ENCODE measurements at regions not wholly inside any gene's neighbourhood (a gene's known extent, or its start where the extent isn't known, plus 50 kb on each side); places are given as distances from the start of the nearest gene placed in this dataset.

- H3K4ac ChIP-seq (replicated peaks; ENCODE audit: insufficient read length, low read depth, low read length), result no peak overlapping the region
- TF ChIP-seq TAF1 (IDR thresholded peaks at IDR 0.05; ENCODE audit: low read depth, low read length), result no peak
- no peak for TF ChIP-seq CTCF (IDR thresholded peaks at IDR 0.05; ENCODE audit: control extremely low read depth in 1 of 3, insufficient read depth in 1 of 3, low read depth in 1 of 3, low read length in 3 of 3)
- no peak for TF ChIP-seq SIN3A (conservative IDR thresholded peaks at IDR 0.05 in 1 of 2, IDR thresholded peaks at IDR 0.05 in 1 of 2; ENCODE audit: low read depth in 1 of 2, low read length in 2 of 2)
- no peak for TF ChIP-seq FOSL1 (IDR thresholded peaks at IDR 0.05; ENCODE audit: insufficient read depth, low read depth, low read length)
- TF ChIP-seq POLR2AphosphoS5 (IDR thresholded peaks at IDR 0.05; ENCODE audit: low read depth, low read length), result no peak
- TF ChIP-seq NANOG (IDR thresholded peaks at IDR 0.05; ENCODE audit: insufficient read depth, low read depth, low read length, poor library complexity, severe bottlenecking), result no peak
- TF ChIP-seq POLR2A (IDR thresholded peaks at IDR 0.05; ENCODE audit: control extremely low read depth in 1 of 2, low read depth in 2 of 2, low read length in 2 of 2), result no peak
- no peak for TF ChIP-seq EZH2 (IDR thresholded peaks at IDR 0.05; ENCODE audit: low read depth, low read length, severe bottlenecking)
- TF ChIP-seq SRF (IDR thresholded peaks at IDR 0.05; ENCODE audit: low read depth, low read length), result no peak
- no peak for TF ChIP-seq RNF2 (IDR thresholded peaks at IDR 0.05; ENCODE audit: borderline replicate concordance, low read depth, low read length, missing control alignments, poor library complexity, severe bottlenecking)
- TF ChIP-seq SIX5 (IDR thresholded peaks at IDR 0.05; ENCODE audit: low read depth, low read length), result no peak
- no peak for TF ChIP-seq SP4 (IDR thresholded peaks at IDR 0.05; ENCODE audit: low read length)
- TF ChIP-seq EGR1 (IDR thresholded peaks at IDR 0.05; ENCODE audit: borderline replicate concordance, low read depth, low read length), result no peak
These were observed 240.5 kb upstream of the TUSC1 start for GRCh38 chr9:25918761-25919160.

More at GRCh38 chr9:25918761-25919160, 240.5 kb upstream of the TUSC1 start:
- H4K20me1 ChIP-seq (replicated peaks in 1 of 2; ENCODE audit: control insufficient read depth in 1 of 2, insufficient read depth in 2 of 2, low read length in 2 of 2), result no peaks in the 10 kb centered on the region
- H3K79me1 ChIP-seq (ENCODE audit: low read depth, low read length), result no peaks in the 10 kb centered on the region
- ChIA-PET CTCF (ENCODE audit: partially characterized antibody) (no interaction called here), POLR2A (ENCODE audit: partially characterized antibody) (no interaction called here)
- FAIRE-seq (no peak), DNase-seq (ENCODE audit: low read depth in 1 of 2, low spot score in 2 of 2) (no peak)
- no peak overlapping the region for H2BK15ac ChIP-seq (ENCODE audit: low read length)
- H3K18ac ChIP-seq (ENCODE audit: extremely low read depth, low read length), result no peak overlapping the region
- no peak overlapping the region for H4K5ac ChIP-seq (ENCODE audit: insufficient read length, low read depth, low read length)
- H3K9me3 ChIP-seq (ENCODE audit: insufficient read depth in 2 of 2, low read depth in 1 of 2, low read length in 1 of 2), result no peaks in the 10 kb centered on the region
- H3K36me3 ChIP-seq (ENCODE audit: control insufficient read depth in 2 of 4, insufficient read depth in 4 of 4, low read length in 3 of 4), result no peaks in the 10 kb centered on the region
- no peaks in the 10 kb centered on the region for H3K79me2 ChIP-seq (ENCODE audit: control insufficient read depth in 1 of 2, insufficient read depth in 2 of 2, low read length in 2 of 2)
- no peak overlapping the region for H2BK12ac ChIP-seq (ENCODE audit: low read depth, low read length)
- H3K23ac ChIP-seq (ENCODE audit: insufficient read length), result no peak overlapping the region
- H4K8ac ChIP-seq (ENCODE audit: extremely low read depth, insufficient read depth, low read length), result no peak overlapping the region
- H2BK20ac ChIP-seq (ENCODE audit: low read length), result no peak overlapping the region
- no peaks in the 10 kb centered on the region for H3K23me2 ChIP-seq (ENCODE audit: low read depth, low read length)
- no peaks in the 10 kb centered on the region for H3K4me1 ChIP-seq (replicated peaks in 1 of 4; ENCODE audit: control insufficient read depth in 3 of 4, insufficient read depth in 4 of 4, low read length in 3 of 4)
- no peaks in the 10 kb centered on the region for H3K27me3 ChIP-seq (replicated peaks in 1 of 4; ENCODE audit: control insufficient read depth in 3 of 4, extremely low read depth in 1 of 4, insufficient read depth in 3 of 4, low read length in 3 of 4)
- H2AK5ac ChIP-seq (ENCODE audit: low read depth, low read length), result no peak overlapping the region
- H3K4me2 ChIP-seq (ENCODE audit: insufficient read depth in 1 of 2, low read depth in 2 of 2, low read length in 2 of 2), result no peak overlapping the region
- 92% methylated on average over 2 of the region's 2 CpGs; no CpG with 5 or more reads in 1 of the 2 experiments for WGBS, 2 experiments (ENCODE audit: extremely low coverage in 1 of 2, insufficient coverage in 1 of 2, insufficient read length in 1 of 2, insufficient replicate concordance in 2 of 2, low coverage in 1 of 2, low lambda C conversion rate in 2 of 2, missing lambda C conversion rate in 1 of 2)
- H3K14ac ChIP-seq (ENCODE audit: insufficient read length), result no peak overlapping the region
- no peak overlapping the region for H2BK5ac ChIP-seq (ENCODE audit: low read depth, low read length)
- no peak overlapping the region for H3K56ac ChIP-seq (replicated peaks; ENCODE audit: insufficient read length, low read depth, low read length)
- no peak overlapping the region for H4K91ac ChIP-seq (replicated peaks; ENCODE audit: insufficient read length, low read length)
- no peak overlapping the region for H2AFZ ChIP-seq (ENCODE audit: low read length)
- H3K4me3 ChIP-seq (ENCODE audit: extremely low read depth in 1 of 4, insufficient read depth in 2 of 4, low read depth in 3 of 4, low read length in 4 of 4), result no peak overlapping the region
- H3K9ac ChIP-seq (replicated peaks in 1 of 4; ENCODE audit: extremely low read depth in 1 of 4, low read depth in 3 of 4, low read length in 3 of 4), result no peak overlapping the region
- H2BK120ac ChIP-seq (replicated peaks; ENCODE audit: low read depth, low read length), result no peak overlapping the region
- H3K27ac ChIP-seq (ENCODE audit: low read depth, low read length), result no peak overlapping the region
